Left cardiac atrium (tissue), 4 donors: ENCODE measurements at regions not wholly inside any gene's neighbourhood (a gene's known extent, or its start where the extent isn't known, plus 50 kb on each side); places are given as distances from the start of the nearest gene placed in this dataset.
A peak's percentile ranks its signal among the peaks of the same experiment; 100 is the strongest.

Source experiments
- ATAC-seq, 2 donors: fragments of 200-7000 bp; cut with Tn5 transposase; one replicate each; pipeline ENCODE4 v1.9.1; 2020; ENCODE audit warnings: mild to moderate bottlenecking in 2 of 2, moderate library complexity in 2 of 2
- DNase-seq: peaks from one replicate; pipeline ENCODE4 v3.0.0-alpha.2; 2020
- intact Hi-C, 2 donors: fragments of 100-400 bp; cut with DNase I; formaldehyde crosslinking; loops; one replicate each; pipeline versions ENCODE4 v1.14.1 to v1.15.1; 2022 to 2023
- donor health status: DM: no; HTN: yes; CAD: no.
- donor health status: DM: no; HTN: yes; CAD: no; lungs with severe emphysema.
- donor health status: DM: yes; HTN: yes; CAD: no.
- donor health status: Dilated cardiomyopathy.

GRCh38 chr12:42766026-42766425 lies 176.5 kb upstream of the PRICKLE1 start:
- DNase-seq (no peak), ATAC-seq (no peak)
- intact Hi-C loops = no loop called here

DNA sequence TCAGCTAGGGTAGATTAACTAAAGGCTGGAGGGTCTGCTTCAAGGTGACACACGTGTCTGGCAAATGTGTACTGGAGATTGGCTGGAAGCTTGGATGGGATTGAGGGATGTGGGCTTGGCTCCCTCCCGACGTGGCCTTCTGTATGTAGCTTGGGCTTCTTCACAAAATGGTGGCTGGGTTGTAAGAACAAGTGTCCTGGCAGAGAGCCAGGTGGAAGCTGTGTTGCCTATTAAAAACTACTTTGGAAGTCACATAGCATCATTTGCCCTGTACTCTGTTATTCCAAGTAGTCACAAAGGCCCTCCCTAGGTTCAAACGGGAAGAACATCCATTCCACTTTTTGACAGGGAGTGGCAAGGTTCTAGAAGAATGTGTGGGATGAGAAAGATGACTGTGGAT lies 174.1 kb upstream of the PRICKLE1 start:
- intact Hi-C loops = no loop called here
- DNase-seq (no peak), ATAC-seq (no peak)

- ATAC-seq (no peak), DNase-seq (no peak)
- intact Hi-C loops = no loop called here
Measured at GRCh38 chr12:42762395-42762925, 172.9 kb upstream of the PRICKLE1 start.

GRCh38 chr12:42761601-42762350 lies 172.2 kb upstream of the PRICKLE1 start:
- intact Hi-C loops = no loop called here
- no peak for DNase-seq
- ATAC-seq = peak in 1 of 2 donors; percentile 36

GRCh38 chr12:42761086-42761485 lies 171.5 kb upstream of the PRICKLE1 start:
- DNase-seq (no peak), ATAC-seq (no peak)
- intact Hi-C loops = no loop called here

DNA sequence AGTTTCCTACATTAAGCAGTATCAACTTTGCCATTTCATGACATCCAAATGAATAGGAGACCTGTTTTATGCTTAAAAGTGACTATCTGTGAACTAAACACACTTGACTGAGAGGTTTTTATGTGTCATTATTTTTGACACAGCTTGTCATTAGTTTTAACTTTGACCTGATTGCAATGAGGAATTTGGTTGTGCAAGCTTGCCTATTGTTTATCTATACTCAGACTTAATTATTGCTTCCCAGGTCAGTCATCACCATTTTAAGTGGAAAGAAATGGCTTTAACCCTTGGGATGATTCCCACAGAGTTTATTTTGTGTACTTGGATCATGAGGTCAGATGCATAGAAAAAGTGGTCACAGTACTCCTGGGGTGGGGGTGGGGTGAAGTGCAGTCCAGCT lies 171.0 kb upstream of the PRICKLE1 start:
- ATAC-seq (no peak), DNase-seq (no peak)
- intact Hi-C loops = no loop called here

DNA sequence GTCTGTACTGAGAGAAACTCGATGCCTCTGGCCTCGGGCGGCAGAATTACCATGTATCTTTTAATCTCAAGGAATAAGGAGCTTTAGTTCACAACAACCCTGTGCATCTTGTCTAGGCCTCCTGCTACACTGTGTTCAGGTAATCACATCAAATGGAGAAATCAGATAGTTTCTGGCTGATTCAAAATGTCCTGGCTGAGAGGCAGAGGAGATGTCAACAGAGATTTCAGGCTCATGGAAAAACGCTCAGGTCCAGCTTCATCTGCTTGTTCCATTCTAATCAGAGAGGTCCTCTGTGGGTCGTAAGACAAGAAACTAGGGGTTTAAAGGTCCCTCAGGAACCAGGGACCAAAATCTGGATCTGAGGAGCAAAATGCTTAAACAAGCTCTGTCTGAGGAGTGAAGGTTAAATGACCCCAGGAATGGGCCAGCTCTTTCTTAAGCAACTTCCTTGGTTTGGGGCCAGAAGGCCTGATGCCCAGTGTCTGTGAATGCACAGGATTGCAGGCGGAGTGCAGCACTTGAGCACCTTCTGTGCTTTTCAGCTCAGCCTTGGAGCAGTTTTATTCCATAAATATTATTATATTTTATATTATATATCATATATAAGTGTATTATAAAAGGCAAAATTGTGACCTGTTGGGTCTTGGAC lies 170.2 kb upstream of the PRICKLE1 start:
- intact Hi-C loops = no loop called here
- DNase-seq (peak; percentile 78), ATAC-seq (peak; percentile 88 to 94)

GRCh38 chr12:42758806-42759205 lies 169.3 kb upstream of the PRICKLE1 start:
- intact Hi-C loops = no loop called here
- no peak for ATAC-seq
- no peak for DNase-seq

DNA sequence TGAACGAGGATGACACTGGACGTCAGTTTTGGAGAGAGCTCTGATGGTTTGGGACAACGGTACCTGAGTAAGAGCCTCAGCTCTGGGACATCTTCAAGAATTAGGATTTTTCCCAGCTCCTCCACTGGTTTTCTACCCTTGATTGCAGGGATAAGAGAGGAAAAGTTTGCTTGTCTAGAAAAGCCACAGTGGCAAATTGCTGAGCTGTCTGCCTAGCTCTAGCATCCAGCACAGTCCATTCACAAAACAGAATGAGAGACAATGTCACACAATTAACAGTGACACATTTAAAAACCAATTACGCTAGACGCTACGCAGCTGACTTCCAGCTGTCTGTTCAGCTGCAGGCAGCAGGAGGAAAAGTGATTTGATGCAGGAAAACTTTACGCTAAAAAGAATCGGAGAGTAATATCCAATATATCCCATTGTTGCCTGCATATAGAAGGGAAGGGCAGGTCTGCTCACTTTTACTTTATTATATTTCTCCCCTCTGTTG lies 168.1 kb upstream of the PRICKLE1 start:
- no peak for DNase-seq
- no peak for ATAC-seq
- intact Hi-C loops = no loop called here

DNA sequence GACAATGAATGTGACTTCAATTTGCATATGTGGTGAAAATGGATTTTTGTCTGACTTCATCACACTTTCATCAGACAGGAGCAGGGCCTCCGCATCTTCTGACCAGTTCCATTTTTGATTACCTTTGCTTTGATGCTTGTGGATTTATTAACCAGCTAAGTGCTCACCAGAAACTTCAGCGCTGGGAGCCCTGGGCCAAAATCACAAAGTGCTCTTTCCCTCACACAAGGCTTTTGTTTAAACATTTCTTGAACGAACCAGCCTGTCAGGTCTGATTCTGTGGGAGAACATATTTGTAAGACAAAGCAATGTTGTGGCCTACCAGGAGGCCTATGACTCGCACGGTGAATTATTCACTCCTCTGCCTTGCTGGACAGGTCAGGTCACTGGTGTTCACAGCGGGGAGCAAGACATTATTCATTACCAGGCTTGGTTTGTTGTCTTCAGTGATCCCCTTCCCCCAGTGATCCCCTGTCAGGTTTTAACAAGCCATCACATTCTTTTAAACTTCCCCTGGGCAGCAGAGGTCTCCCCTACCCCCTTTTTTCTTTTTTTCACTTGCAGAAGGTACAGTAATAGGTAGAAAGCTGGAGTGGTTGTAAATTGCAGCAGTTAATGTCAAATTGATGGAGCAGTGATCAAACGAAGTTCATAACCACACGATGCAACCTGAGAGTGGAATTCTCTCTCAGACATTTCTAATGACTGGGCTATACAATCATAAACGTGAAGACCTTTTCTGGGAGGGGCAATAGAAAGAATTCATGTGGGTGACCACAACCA lies 167.5 kb upstream of the PRICKLE1 start:
- ATAC-seq = peak in 1 of 2 donors; percentile 74
- intact Hi-C loops = no loop called here
- no peak for DNase-seq

DNA sequence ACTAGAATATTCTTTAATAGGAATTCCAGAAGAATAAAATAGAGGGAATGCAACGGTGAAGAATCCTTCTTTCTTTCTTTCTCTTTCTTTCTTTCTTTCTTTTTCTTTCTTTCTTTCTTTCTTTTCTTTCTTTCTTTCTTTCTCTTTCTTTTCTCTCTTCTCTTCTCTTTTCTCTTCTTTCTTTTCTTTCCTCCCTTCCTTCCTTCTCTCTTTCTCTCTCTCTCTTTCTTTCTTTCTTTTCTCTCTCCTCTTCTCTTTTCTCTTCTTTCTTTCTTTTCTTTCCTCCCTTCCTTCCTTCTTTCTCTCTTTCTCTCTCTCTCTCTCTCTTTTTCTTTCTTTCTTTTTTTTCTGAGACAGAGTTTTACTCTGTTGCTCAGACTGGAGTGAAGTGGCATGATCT lies 160.8 kb upstream of the PRICKLE1 start:
- intact Hi-C loops = no loop called here
- no peak for DNase-seq
- no peak for ATAC-seq

GRCh38 chr12:42749239-42749638 lies 159.7 kb upstream of the PRICKLE1 start:
- no peak for DNase-seq
- no peak for ATAC-seq
- intact Hi-C loops = no loop called here

GRCh38 chr12:42744539-42745182 lies 155.1 kb upstream of the PRICKLE1 start:
- ATAC-seq = peak; percentile 37 to 56
- DNase-seq = no peak
- intact Hi-C loops = no loop called here

- no peak for DNase-seq
- intact Hi-C loops = no loop called here
Measured at GRCh38 chr12:42742716-42743115, 153.2 kb upstream of the PRICKLE1 start.

DNA sequence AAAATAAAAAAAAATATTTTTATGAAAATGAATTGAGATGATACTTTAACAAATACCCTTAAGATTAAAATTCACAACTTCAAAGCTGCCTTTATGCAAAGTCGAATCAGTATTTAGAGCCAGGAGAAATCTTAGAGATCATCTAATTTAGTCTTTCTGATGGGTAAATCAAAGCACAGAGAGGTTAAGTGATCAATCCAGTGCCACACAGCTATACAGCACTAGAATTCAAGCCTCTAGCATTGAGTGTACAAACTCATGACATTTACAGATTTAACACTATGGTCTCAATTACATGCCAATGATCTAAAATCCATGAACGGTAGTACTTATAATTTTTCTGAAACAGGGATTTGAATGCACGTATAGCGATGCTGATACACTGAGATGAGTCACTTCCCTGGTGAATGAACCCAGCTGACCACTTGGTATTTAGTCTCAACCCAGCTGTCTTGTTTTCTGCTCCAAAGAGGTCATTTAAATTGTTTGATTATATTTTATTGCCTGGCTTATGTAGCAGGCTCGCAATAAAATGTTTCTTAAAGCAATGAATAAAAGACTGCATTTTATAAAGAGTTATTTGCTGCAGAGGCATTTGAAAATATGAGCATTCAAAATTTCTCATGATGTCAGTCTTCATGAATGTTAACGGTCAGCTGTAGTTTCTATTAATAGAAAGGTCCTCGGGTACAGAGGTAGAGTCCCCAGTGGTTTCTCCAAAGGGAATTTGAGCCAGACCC lies 152.4 kb upstream of the PRICKLE1 start:
- intact Hi-C loops = no loop called here
- ATAC-seq (peak; percentile 32 to 60), DNase-seq (no peak)

More at GRCh38 chr12:42742716-42743115, 153.2 kb upstream of the PRICKLE1 start:
- ATAC-seq = peak; percentile 24 to 48

DNA sequence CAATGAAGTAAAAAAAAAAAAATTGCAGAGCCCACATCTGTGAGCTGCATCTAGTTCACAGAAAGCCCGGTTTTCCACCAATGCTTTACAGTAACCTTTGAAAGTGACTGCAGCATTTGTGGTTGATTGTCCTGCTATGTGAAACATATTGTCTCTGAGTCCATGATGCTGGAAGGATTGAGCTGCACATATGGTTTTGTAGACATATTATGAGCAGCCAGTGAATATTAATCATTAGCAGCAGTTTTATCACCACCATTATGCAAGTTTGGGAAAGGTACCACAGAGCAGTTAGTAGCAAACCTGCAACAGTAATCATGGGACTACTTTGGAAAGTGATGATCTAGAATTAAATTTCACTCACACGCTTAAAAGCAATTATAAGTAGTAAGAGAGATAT lies 151.5 kb upstream of the PRICKLE1 start:
- intact Hi-C loops = no loop called here
- DNase-seq (no peak), ATAC-seq (no peak)

DNA sequence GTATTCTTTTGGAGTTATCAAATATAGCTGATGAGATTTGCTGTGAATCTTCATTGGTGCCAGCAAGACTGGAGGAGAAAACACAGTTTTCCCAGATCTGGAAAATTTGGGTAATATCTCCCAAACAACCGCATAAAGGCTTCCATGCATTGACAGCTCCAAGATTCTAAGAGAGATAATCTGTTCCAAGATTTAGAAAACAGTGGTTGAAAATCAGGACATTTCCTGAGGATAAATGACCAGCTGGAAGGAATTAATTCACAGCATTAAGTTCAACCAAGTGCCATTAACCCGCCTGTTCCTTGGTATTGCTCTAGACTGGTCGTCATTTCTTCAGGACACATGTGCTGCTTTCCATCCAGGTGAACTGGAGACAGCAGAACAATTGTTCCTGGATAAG lies 147.9 kb upstream of the PRICKLE1 start:
- ATAC-seq = no peak
- DNase-seq = no peak
- intact Hi-C loops = loop anchor here in 1 of 2 donors (5.0 kb wide), 1 partner anchor 55 kb away; no protein-coding TSS in a partner anchor

DNA sequence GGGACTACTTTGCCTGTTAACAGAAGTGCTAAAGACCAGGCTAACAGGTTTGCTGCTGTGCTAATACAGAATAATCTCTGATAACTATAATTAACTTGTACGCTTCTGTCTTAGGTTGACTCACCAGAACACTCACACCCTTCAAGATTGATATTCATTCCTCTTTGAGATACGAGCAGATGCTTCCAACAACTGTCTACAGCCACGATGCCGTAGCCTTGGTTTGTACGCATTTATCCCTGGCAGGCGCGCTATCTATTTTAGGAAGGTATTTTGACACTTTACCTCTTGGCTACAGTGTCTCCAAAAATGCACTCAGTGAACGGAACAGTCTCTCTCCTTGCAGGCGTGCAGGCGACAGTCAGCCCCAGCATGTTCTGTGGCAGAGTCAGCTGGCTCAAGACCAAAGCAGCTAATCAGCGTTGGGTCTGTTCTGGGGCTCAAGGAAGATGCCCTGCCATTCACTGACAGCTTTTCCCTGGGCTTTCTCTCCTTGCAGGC lies 146.4 kb upstream of the PRICKLE1 start:
- DNase-seq (peak; percentile 65), ATAC-seq (peak; percentile 93 to 95)
- intact Hi-C loops = loop anchor here in 1 of 2 donors (5.0 kb wide), 1 partner anchor 56 kb away; no protein-coding TSS in a partner anchor
